Large intestine (tissue), 3 donors: ENCODE measurements at regions not wholly inside any gene's neighbourhood (a gene's known extent, or its start where the extent isn't known, plus 50 kb on each side); places are given as distances from the start of the nearest gene placed in this dataset.
"Not testable (repeated sequence)": the region's sequence is repeated elsewhere in the genome, so short reads cannot be mapped to it uniquely, and the experiment has no call there.

Source experiments
- DNase-seq, 2 donors: peaks; one replicate each; pipeline versions ENCODE4 v3.0.0 to v3.0.0-alpha.2; 2013
- H3K27ac ChIP-seq: one replicate; pipeline ENCODE4 v1.5.1; 2013; ENCODE audit warnings: low read length
- H3K27me3 ChIP-seq: 2 replicates; pipeline ENCODE4 v1.6.1; 2013; ENCODE audit warnings: low read length; ENCODE audit not compliant: control insufficient read depth, insufficient read depth
- H3K36me3 ChIP-seq: 2 replicates; pipeline ENCODE4 v1.6.1; 2013; ENCODE audit warnings: low read length; ENCODE audit not compliant: control insufficient read depth, insufficient read depth
- H3K4me1 ChIP-seq: one replicate; pipeline ENCODE4 v1.6.1; 2013; ENCODE audit warnings: low read length; ENCODE audit not compliant: control insufficient read depth, insufficient read depth
- H3K4me3 ChIP-seq: one replicate; pipeline ENCODE4 v1.5.1; 2013; ENCODE audit warnings: low read length
- H3K9me3 ChIP-seq: one replicate; pipeline ENCODE4 v1.6.1; 2013; ENCODE audit warnings: mild to moderate bottlenecking, low read depth, low read length, moderate library complexity; ENCODE audit not compliant: control insufficient read depth
- WGBS: methylation state at CpG from one replicate; pipeline ENCODE4 v1.1.5; 2013; ENCODE audit warnings: low lambda C conversion rate; ENCODE audit not compliant: insufficient coverage; 5-methylcytosine and 5-hydroxymethylcytosine counted together

DNA sequence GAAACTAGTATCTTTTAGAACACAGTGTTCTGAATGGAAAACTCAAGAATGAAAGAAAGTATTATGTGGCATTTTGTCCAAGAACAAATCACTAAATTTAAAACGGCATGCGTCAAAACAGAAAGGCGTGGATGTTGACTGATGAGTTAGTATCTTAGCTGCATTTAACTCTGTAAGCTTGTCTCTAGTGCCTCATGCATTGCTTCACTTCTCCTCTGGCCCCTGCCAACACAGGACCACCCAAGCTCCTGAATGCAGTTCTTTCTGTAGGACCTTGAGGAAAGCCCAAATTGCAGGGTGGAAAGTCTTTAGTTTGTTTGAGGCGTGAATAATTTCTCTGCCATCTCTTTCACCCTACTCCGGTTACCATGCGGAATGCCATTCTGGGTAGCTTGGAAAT lies 632.2 kb downstream of the COL12A1 start:
- DNase-seq, result no peak
- H3K36me3 ChIP-seq, result no peaks in the 10 kb centered on the region
- H3K4me3 ChIP-seq, result no peak overlapping the region
- no CpG with 5 or more reads among the region's 6 CpGs for WGBS
- no peaks in the 10 kb centered on the region for H3K9me3 ChIP-seq
- H3K27me3 ChIP-seq, result no peaks in the 10 kb centered on the region
- H3K27ac ChIP-seq, result no peak overlapping the region
- H3K4me1 ChIP-seq, result no peaks in the 10 kb centered on the region

DNA sequence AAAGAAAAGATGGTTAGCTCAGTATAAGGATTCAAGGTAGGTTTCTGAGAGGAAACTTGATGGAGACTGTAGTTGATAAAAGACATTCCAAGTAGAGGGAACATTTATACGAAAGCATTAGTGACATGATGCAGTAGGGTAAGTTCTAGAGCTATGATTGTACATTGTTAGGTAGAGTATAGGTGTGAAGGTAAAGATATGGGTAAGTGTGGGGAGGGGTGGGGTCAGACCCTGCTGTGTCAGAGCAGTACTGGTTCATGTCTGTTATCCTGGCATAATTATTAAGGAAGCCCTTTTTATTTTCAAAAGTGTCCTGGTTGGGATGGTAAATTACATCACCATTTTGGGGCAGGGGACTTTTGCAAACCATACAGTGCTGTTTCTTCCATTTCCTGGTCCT lies 635.8 kb downstream of the COL12A1 start:
- Histone ChIP-seq H3K9me3 (no peaks in the 10 kb centered on the region), H3K4me1 (no peaks in the 10 kb centered on the region), H3K4me3 (no peak overlapping the region), H3K36me3 (no peaks in the 10 kb centered on the region), H3K27ac (no peak overlapping the region), H3K27me3 (no peaks in the 10 kb centered on the region)
- no CpG with 5 or more reads among the region's 1 CpG for WGBS
- DNase-seq, result no peak

DNA sequence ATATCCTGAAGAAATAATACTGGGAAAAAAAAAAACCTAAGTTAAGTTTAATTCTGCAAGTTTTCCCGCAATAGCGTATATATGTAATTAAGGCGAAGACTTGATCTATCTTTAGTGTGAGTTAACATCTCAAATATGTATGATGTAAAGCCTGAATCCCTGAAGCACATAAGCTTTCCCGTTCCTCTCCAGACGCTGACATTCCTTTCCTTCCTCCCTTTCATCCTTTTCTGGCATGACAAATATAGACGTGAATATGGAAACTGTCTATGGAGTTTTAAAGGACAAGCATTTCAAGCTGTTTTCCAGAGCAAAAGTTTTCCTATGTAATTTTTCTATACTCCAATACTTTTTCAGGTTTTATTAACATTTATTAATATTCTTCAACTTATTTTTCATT lies 637.0 kb downstream of the COL12A1 start:
- Histone ChIP-seq H3K27ac (no peak overlapping the region), H3K27me3 (no peaks in the 10 kb centered on the region), H3K4me3 (no peak overlapping the region), H3K9me3 (no peaks in the 10 kb centered on the region), H3K36me3 (no peaks in the 10 kb centered on the region), H3K4me1 (no peaks in the 10 kb centered on the region)
- peak in 1 of 2 donors; percentile 9 for DNase-seq
- 80% methylated on average over 1 of the region's 6 CpGs for WGBS

DNA sequence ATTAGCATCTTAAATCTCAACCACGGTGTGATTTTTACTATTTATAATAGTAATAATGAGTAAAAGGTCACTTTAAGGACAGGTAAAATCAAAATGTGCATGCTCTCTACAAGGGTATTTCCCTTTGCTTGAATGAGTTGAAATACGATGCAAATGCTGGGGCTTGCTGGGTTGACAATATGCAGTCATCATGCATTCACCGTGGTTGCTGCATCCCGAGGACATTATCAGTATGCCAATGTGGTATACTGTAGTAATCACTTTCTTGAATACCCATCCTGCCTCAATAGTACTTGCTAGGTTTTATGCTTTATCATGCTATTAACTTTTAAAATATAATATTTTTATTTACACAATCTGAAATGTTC lies 637.9 kb downstream of the COL12A1 start:
- not testable (repeated sequence) for H3K9me3 ChIP-seq, H3K4me3 ChIP-seq, H3K4me1 ChIP-seq, H3K36me3 ChIP-seq, H3K27ac ChIP-seq, DNase-seq, H3K27me3 ChIP-seq
- no CpG with 5 or more reads among the region's 4 CpGs for WGBS

DNA sequence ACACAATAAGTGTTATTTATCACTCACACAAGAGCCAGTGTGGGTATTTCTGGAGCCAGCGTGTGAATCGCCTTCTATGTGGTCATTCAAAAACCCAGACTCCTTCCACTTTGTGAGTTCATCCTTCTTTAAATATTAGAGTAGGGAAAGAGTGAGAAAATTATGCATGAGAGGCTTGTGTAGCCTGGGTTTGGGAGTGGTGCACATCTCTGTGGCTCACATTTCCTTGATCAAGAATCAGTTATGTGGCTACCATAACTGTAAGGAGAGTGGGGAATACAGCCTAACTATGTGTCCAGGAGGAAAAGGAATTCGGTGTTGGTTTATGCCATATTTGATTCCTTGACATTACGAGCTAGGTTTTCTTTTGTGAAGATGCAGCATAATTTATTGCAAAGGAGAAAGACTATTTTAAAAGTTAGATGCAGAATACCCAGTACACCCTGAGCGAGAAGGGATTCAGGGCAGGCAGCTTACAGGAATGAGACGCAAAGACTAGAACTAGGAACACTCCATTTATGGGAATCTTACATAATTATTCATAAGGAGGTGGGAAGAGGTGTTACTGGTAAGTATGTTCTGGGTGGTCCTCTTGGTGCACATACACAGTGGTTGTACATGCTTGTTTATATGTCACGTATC lies 638.5 kb downstream of the COL12A1 start:
- Histone ChIP-seq H3K27me3 (no peaks in the 10 kb centered on the region), H3K27ac (no peak overlapping the region), H3K36me3 (no peaks in the 10 kb centered on the region), H3K4me3 (no peak overlapping the region), H3K9me3 (no peaks in the 10 kb centered on the region), H3K4me1 (no peaks in the 10 kb centered on the region)
- WGBS, result 93% methylated on average over 3 of the region's 7 CpGs
- no peak for DNase-seq

DNA sequence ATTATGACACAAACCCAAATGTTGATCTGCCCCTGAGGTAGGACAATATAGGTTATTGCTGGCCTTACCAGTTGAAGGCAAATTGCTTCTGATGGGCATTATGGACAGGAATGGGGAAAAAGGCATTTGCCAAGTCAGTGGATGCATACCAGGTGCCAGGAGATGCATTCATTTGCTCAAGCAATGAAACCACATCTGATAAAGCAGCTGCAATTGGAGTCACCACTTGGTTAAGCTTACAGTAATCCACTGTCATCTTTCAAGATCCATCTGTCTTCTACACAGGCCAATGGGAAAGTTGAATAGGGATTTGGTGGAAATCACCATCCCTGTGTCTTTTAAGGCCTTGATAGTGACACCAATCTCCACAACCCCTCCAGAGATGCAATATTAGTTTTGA lies 648.6 kb downstream of the COL12A1 start:
- DNase-seq, result no peak
- Histone ChIP-seq H3K27me3 (no peaks in the 10 kb centered on the region), H3K4me3 (no peak overlapping the region), H3K9me3 (no peaks in the 10 kb centered on the region), H3K4me1 (no peaks in the 10 kb centered on the region), H3K27ac (no peak overlapping the region), H3K36me3 (no peaks in the 10 kb centered on the region)

DNA sequence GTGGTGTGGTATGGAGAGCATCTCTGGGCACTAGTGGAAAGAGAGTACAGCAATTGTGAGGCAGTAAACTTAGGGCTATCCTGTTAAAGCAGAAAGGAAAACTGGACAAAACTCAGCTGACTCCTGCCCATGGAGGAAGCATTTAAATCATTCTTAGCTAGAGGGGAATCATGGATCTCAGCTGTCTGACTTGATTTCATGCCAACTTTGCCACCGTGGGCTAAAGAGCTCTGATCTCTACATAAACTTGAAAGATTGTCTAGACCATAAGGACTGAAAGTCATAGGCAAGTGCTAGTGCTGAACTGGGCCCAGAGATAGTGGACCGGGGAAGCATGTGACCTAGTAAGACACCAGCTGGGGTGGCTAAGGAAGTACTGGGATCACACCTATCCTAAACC lies 651.8 kb downstream of the COL12A1 start:
- no peaks in the 10 kb centered on the region for H3K27me3 ChIP-seq
- no peaks in the 10 kb centered on the region for H3K36me3 ChIP-seq
- no peaks in the 10 kb centered on the region for H3K9me3 ChIP-seq
- no peaks in the 10 kb centered on the region for H3K4me1 ChIP-seq
- H3K4me3 ChIP-seq, result no peak overlapping the region
- no CpG with 5 or more reads among the region's 2 CpGs for WGBS
- DNase-seq, result no peak
- H3K27ac ChIP-seq, result no peak overlapping the region

DNA sequence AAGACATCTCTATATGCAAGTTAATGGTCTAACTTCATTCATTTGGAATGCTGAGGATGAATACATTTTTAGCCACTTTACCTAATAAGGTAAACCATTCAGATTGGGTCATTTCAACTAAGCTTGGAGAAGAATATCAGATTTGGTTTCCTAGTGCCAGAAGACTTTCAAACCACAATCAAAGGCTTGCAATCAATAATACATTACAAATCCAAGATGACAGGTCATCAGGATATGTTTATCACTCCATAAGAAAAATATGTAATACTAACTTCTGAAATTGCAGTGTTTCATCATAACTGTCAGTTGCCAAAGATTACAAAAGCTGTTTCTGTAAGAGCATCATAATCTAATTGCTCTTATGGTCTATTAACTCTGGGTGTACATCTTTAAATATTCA lies 654.0 kb downstream of the COL12A1 start:
- DNase-seq, result no peak
- Histone ChIP-seq H3K27ac (no peak overlapping the region), H3K36me3 (no peaks in the 10 kb centered on the region), H3K4me3 (no peak overlapping the region), H3K4me1 (no peaks in the 10 kb centered on the region), H3K9me3 (no peaks in the 10 kb centered on the region), H3K27me3 (no peaks in the 10 kb centered on the region)

DNA sequence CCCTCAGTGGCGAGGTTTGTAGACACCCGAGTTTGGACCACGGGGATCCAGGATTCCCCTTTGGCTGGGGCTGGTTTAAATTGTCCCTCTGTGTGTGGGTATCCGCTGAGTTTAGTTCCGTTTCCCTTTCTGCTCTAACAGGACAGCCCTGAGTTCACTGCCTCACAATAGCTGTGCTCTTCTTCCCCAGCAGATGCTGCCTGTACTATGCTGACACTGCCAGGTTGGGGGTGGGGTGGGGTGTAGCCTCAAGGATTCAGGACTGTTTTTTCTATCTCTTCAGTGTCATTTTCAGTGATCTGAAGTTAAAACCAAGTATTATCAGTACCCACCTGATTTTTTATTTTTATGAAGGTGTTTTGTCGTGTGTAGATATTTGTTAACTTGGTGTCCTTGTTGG lies 655.0 kb downstream of the COL12A1 start:
- H3K36me3 ChIP-seq, result no peaks in the 10 kb centered on the region
- no peaks in the 10 kb centered on the region for H3K9me3 ChIP-seq
- H3K4me3 ChIP-seq, result no peak overlapping the region
- WGBS, result 96% methylated on average over 3 of the region's 6 CpGs
- no peaks in the 10 kb centered on the region for H3K4me1 ChIP-seq
- H3K27ac ChIP-seq, result no peak overlapping the region
- no peaks in the 10 kb centered on the region for H3K27me3 ChIP-seq
- DNase-seq, result no peak

DNA sequence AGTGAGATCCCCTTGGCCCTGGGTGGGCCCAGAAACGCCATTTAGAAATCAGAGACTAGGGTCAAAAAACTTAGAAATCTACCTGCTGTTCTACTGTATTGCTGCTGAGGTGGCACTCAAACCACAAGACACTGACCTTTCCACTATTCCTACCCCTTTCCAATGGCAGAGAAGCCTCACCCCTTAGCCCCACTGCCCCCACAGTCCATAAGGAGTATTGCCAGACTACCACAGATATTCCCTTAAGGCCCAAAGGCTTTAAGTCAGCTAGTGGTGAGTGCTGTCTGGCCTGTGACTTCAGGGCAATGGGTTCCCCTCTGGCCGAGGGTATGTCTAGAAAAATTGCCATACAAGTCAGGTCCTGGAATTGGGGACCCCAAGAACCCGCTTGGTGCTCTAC lies 656.1 kb downstream of the COL12A1 start:
- H3K27ac ChIP-seq, result no peak overlapping the region
- H3K36me3 ChIP-seq, result no peaks in the 10 kb centered on the region
- no peak overlapping the region for H3K4me3 ChIP-seq
- H3K4me1 ChIP-seq, result no peaks in the 10 kb centered on the region
- H3K9me3 ChIP-seq, result no peaks in the 10 kb centered on the region
- DNase-seq, result no peak
- no peaks in the 10 kb centered on the region for H3K27me3 ChIP-seq
- WGBS, result no CpG with 5 or more reads among the region's 3 CpGs

DNA sequence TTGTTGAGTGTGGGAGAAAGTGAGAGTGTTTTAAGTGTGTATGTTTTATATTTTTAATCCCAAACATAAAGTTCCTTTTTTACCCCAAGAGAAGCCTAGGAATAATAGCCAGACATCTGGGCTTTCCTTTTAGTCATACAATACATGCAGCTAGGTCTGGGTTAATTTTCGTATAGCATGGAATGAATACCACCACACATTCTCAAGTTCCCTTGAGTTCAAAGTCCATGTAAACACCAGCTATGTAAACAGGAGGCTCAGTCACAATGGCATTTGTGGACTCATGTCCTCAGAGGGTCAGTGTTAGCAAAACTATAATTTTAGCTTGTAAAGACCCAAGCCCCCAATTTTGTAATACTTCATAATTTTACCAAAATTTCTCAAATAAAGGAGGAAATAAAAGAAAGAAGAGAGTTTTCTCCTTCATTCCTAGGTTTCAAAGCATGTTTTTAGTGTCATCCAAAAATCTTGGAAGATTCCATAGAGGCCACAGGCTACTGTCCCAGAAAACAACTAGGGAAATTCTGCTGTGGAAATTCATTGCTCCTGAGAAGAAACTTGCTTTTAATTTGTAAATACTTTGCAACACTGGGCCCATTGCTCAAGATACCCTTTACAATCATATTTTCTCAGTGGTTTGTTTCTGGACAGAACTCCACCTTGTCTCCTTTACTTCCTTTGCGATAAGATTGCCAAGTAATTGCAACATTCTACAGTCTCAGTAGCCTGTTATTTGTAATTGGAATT lies 671.2 kb downstream of the COL12A1 start:
- Histone ChIP-seq H3K36me3 (no peaks in the 10 kb centered on the region), H3K27me3 (no peaks in the 10 kb centered on the region), H3K4me3 (no peak overlapping the region), H3K9me3 (no peaks in the 10 kb centered on the region), H3K27ac (peak overlapping the region; percentile 67), H3K4me1 (peaks cover 15% of the 10 kb centered on the region)
- peak; percentile 40 to 79 for DNase-seq
- WGBS, result no CpG with 5 or more reads among the region's 2 CpGs
